HepG2 (cell line): ENCODE measurements at regions not wholly inside any gene's neighbourhood (a gene's known extent, or its start where the extent isn't known, plus 50 kb on each side); places are given as distances from the start of the nearest gene placed in this dataset.
"Not testable (repeated sequence)": the region's sequence is repeated elsewhere in the genome, so short reads cannot be mapped to it uniquely, and the experiment has no call there.

Experiments used
- ATAC-seq: fragments of 200-7000 bp; cut with Tn5 transposase; 3 replicates; pipeline ENCODE4 v1.9.1; 2020; ENCODE audit warnings: mild to moderate bottlenecking, moderate library complexity
- BruUV-seq: library from RNA; stranded (reverse); fragments of 400-500 nt; replicated peaks from 2 replicates; lab custom pipeline; 2021; lab: Mats Ljungman, UMichigan
- CTCF ChIA-PET: fragments of 300-600 bp; formaldehyde crosslinking; extraction: SDS; loops from one replicate; lab custom pipeline; 2021; ENCODE audit warnings: low total read pairs, inconsistent platforms, low intra/inter-chr PET ratio; lab: Yijun Ruan, JAX
- POLR2A ChIA-PET: fragments of 350-600 bp; sonication (Branson Sonifier 250); formaldehyde crosslinking; loops from one replicate; lab custom pipeline; 2020; ENCODE audit warnings: antibody characterized with exemption, inconsistent platforms; lab: Yijun Ruan, JAX
- DNase-seq: peaks from one replicate; pipeline ENCODE4 v3.0.0-alpha.2; 2015; ENCODE audit warnings: low spot score
- FAIRE-seq: peaks from 3 replicates; lab custom pipeline; 2011; peaks lifted over from hg19 to GRCh38; lab: Jason Lieb, UNC
- H2AFZ ChIP-seq: one replicate; pipeline ENCODE4 v1.6.1; 2011; ENCODE audit warnings: low read length, inconsistent platforms
- H3K27ac ChIP-seq: fragments of 300-600 bp; 3 replicates; pipeline ENCODE4 v1.8.0; 2011; ENCODE audit warnings: mixed run types, mild to moderate bottlenecking, mixed read lengths, low read length, inconsistent platforms; ENCODE audit not compliant: insufficient read depth; ENCODE audit errors: extremely low read length
- H3K27me3 ChIP-seq, 2 experiments: fragments of 200-600 bp in 1 of 2; 2 replicates in 1 of 2; 3 replicates in 1 of 2; pipeline versions ENCODE4 v1.6.0 to v1.8.0; 2011; ENCODE audit warnings: low read length in 2 of 2, mild to moderate bottlenecking in 2 of 2, moderate library complexity in 2 of 2, inconsistent platforms in 1 of 2; ENCODE audit not compliant: insufficient read depth in 2 of 2, control insufficient read depth in 1 of 2
- H3K36me3 ChIP-seq, 2 experiments: fragments of 200-600 bp in 1 of 2; replicated peaks in 1 of 2; 2 replicates in 1 of 2; 3 replicates in 1 of 2; pipeline versions ENCODE4 v1.5.1 to v1.8.0; 2011; ENCODE audit warnings: low read length in 2 of 2, inconsistent platforms in 1 of 2; ENCODE audit not compliant: insufficient read depth in 2 of 2, control insufficient read depth in 1 of 2
- H3K4me1 ChIP-seq: 2 replicates; pipeline ENCODE4 v1.5.1; 2012; ENCODE audit warnings: low read length, inconsistent platforms; ENCODE audit not compliant: insufficient read depth
- H3K4me2 ChIP-seq: 2 replicates; pipeline ENCODE4 v1.6.0; 2011; ENCODE audit warnings: low read depth, low read length, inconsistent platforms
- H3K4me3 ChIP-seq, 3 experiments: fragments of 200-600 bp in 1 of 3; sonication (generic), shearing (Covaris generic) in 1 of 3; replicated peaks in 1 of 3; 2 replicates each; pipeline ENCODE4 v1.5.1; 2011 to 2016; ENCODE audit warnings: low read length in 3 of 3, inconsistent platforms in 2 of 3, low read depth in 2 of 3, mild to moderate bottlenecking in 2 of 3, control low read depth in 1 of 3, mixed read lengths in 1 of 3; ENCODE audit not compliant: insufficient read depth in 1 of 3
- H3K79me2 ChIP-seq: one replicate; pipeline ENCODE4 v1.6.1; 2011; ENCODE audit warnings: low read length, inconsistent platforms; ENCODE audit not compliant: insufficient read depth
- H3K9ac ChIP-seq: 2 replicates; pipeline ENCODE4 v1.6.0; 2011; ENCODE audit warnings: mild to moderate bottlenecking, low read depth, low read length, inconsistent platforms; ENCODE audit not compliant: insufficient read depth
- H3K9me3 ChIP-seq: 2 replicates; pipeline ENCODE4 v1.5.1; 2012; ENCODE audit warnings: mild to moderate bottlenecking, low read length
- H4K20me1 ChIP-seq: 2 replicates; pipeline ENCODE4 v1.6.0; 2011; ENCODE audit warnings: inconsistent platforms, mild to moderate bottlenecking, low read length, moderate library complexity; ENCODE audit not compliant: insufficient read depth
- CBX2 ChIP-seq, 2 experiments: fragments of 200-600 bp in 1 of 2; sonication (generic); formaldehyde crosslinking in 1 of 2; IDR thresholded peaks; 2 replicates each; pipeline versions ENCODE4 v1.7.0 to v1.8.1; 2018 to 2022; ENCODE audit warnings: low read depth in 2 of 2, low read length in 1 of 2, mild to moderate bottlenecking in 1 of 2, missing genetic modification reagents in 1 of 2
- JUN ChIP-seq: sonication (generic); formaldehyde crosslinking; IDR thresholded peaks from 2 replicates; pipeline ENCODE4 v1.4.0; 2020; ENCODE audit warnings: mild to moderate bottlenecking, missing genetic modification reagents
- MATR3 ChIP-seq: sonication (generic); formaldehyde crosslinking; IDR thresholded peaks from 2 replicates; pipeline ENCODE4 v1.4.0; 2020; ENCODE audit warnings: missing genetic modification reagents
- MIXL1 ChIP-seq: IDR thresholded peaks from 2 replicates; pipeline ENCODE4 v1.6.1; 2016
- RARG ChIP-seq: sonication (generic); formaldehyde crosslinking; IDR thresholded peaks from 2 replicates; pipeline ENCODE4 v1.4.0; 2020; ENCODE audit warnings: low read depth, mild to moderate bottlenecking, missing genetic modification reagents
- RELA ChIP-seq: sonication (generic); formaldehyde crosslinking; IDR thresholded peaks from 2 replicates; pipeline ENCODE4 v1.4.0; 2020; ENCODE audit warnings: missing genetic modification reagents
- TARDBP ChIP-seq: sonication (generic); formaldehyde crosslinking; IDR thresholded peaks from 2 replicates; pipeline ENCODE4 v1.8.0; 2022; ENCODE audit warnings: mild to moderate bottlenecking, missing genetic modification reagents
- YY1 ChIP-seq: IDR thresholded peaks from 2 replicates; pipeline ENCODE4 v1.6.1; 2011; ENCODE audit warnings: low read length, low read depth, moderate library complexity, mild to moderate bottlenecking; ENCODE audit not compliant: insufficient read depth, insufficient replicate concordance
- ZBTB1 ChIP-seq: sonication (generic); formaldehyde crosslinking; IDR thresholded peaks from 2 replicates; pipeline ENCODE4 v1.4.0; 2020; ENCODE audit warnings: missing genetic modification reagents, borderline replicate concordance
- ZC3H4 ChIP-seq: sonication (generic); formaldehyde crosslinking; IDR thresholded peaks from 2 replicates; pipeline ENCODE4 v1.4.0; 2020; ENCODE audit warnings: missing genetic modification reagents, borderline replicate concordance
- ZNF296 ChIP-seq: sonication (generic); formaldehyde crosslinking; conservative IDR thresholded peaks from 2 replicates; pipeline ENCODE4 v1.5.0; 2020; ENCODE audit warnings: mild to moderate bottlenecking, missing genetic modification reagents
- ZNF446 ChIP-seq: sonication (generic); formaldehyde crosslinking; IDR thresholded peaks from 2 replicates; pipeline ENCODE4 v1.5.0; 2020; ENCODE audit warnings: mild to moderate bottlenecking, missing genetic modification reagents
- ZNF563 ChIP-seq: sonication (generic); formaldehyde crosslinking; IDR thresholded peaks from 2 replicates; pipeline ENCODE4 v1.8.0; 2022; ENCODE audit warnings: mild to moderate bottlenecking, moderate library complexity, missing genetic modification reagents
- ZNF660 ChIP-seq: sonication (generic); formaldehyde crosslinking; IDR thresholded peaks from 2 replicates; pipeline ENCODE4 v1.5.1; 2020; ENCODE audit warnings: mild to moderate bottlenecking, low read depth, missing genetic modification reagents, borderline replicate concordance
- ZNF724P ChIP-seq: sonication (generic); formaldehyde crosslinking; IDR thresholded peaks from 2 replicates; pipeline ENCODE4 v1.8.0; 2022; ENCODE audit warnings: missing genetic modification reagents, borderline replicate concordance
- ZNF766 ChIP-seq: sonication (generic); formaldehyde crosslinking; IDR thresholded peaks from 2 replicates; pipeline ENCODE4 v1.5.0; 2020; ENCODE audit warnings: missing genetic modification reagents, borderline replicate concordance
- ZSCAN12 ChIP-seq: sonication (generic); formaldehyde crosslinking; IDR thresholded peaks from 2 replicates; pipeline ENCODE4 v1.9.0; 2021; ENCODE audit warnings: mild to moderate bottlenecking, missing genetic modification reagents
- WGBS: methylation state at CpG from one replicate; pipeline ENCODE4 v1.1.6; 2017; ENCODE audit warnings: low lambda C conversion rate; 5-methylcytosine and 5-hydroxymethylcytosine counted together
- in situ Hi-C: cut with HindIII; loops from 2 replicates; pipeline ENCODE4 v1.10.0; 2017; ENCODE audit warnings: low pct_unique_long_range_greater_than_20kb; ENCODE audit not compliant: extremely low pct_ligation_motif_present
- intact Hi-C: fragments of 100-400 bp; cut with micrococcal nuclease; formaldehyde crosslinking; loops from one replicate; pipeline ENCODE4 v1.10.0; 2022; ENCODE audit not compliant: unreplicated experiment

DNA sequence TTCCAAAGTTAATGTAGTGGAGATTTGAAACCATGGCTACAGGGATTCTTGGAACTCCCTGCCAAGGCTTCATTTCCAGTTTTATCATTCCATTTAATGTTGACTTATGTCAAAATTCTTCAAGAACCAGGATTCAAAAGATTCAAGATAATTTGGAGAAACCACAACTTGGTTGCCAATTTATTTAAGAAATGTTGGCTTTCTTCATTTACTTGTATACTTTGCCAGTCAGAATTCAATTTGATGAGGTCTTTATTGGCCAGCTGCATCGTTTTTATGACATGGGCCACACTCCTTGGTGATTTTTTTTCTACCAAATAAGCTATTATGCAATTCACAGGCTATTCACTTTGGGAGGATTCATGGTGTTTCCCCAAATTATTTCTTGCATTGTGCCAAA lies 53.1 kb upstream of the RASEF start:
- ATAC-seq = no peak
- H3K27ac ChIP-seq = no peak overlapping the region

DNA sequence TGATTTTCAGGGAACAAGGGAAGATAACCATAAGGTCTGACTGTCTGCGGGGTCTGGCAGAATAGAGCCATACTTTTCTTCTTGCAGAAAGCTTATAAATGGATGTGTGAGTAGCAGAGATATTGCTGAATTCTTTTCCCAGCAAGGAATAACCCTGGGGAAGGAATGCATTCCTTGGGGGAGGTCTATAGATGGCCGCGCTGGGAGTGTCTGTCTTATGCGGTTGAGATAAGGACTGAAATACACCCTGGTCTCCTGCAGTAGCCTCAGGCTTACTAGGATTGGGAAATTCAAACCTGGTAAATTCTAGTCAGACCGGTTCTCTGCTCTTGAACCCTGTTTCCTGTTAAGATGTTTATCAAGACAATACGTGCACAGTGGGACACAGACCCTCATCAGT lies 50.5 kb upstream of the RASEF start:
- POLR2A ChIA-PET, intact Hi-C loops, H3K4me3 ChIP-seq, H3K4me2 ChIP-seq, H3K9me3 ChIP-seq, BruUV-seq, CTCF ChIA-PET, H3K36me3 ChIP-seq, H3K4me1 ChIP-seq, H2AFZ ChIP-seq, DNase-seq, H3K9ac ChIP-seq, FAIRE-seq, in situ Hi-C loops, H3K27me3 ChIP-seq, H3K79me2 ChIP-seq, H3K27ac ChIP-seq, H4K20me1 ChIP-seq, ATAC-seq: not testable (repeated sequence)
- 49% methylated on average over 6 of the region's 6 CpGs for WGBS

More for the DNA sequence above, 53.1 kb upstream of the RASEF start:
- TF ChIP-seq RELA (CRISPR knock-in tag) (no peak), YY1 (no peak), ZNF766 (CRISPR knock-in tag) (no peak), ZNF446 (CRISPR knock-in tag) (no peak), ZC3H4 (CRISPR knock-in tag) (no peak), MATR3 (CRISPR knock-in tag) (no peak), JUN (CRISPR knock-in tag) (no peak), ZBTB1 (CRISPR knock-in tag) (no peak), ZNF660 (CRISPR knock-in tag) (no peak), MIXL1 (CRISPR knock-in tag) (no peak), RARG (CRISPR knock-in tag) (no peak), ZNF296 (CRISPR knock-in tag) (no peak), CBX2 (IDR thresholded peaks at IDR 0.05; ENCODE audit: low read depth, low read length) (no peak), CBX2 (CRISPR knock-in tag; IDR thresholded peaks at IDR 0.05; ENCODE audit: low read depth) (no peak), ZSCAN12 (no peak), ZNF563 (CRISPR knock-in tag) (no peak), TARDBP (CRISPR knock-in tag) (no peak), ZNF724P (CRISPR knock-in tag) (no peak)
- Histone ChIP-seq H2AFZ (no peak overlapping the region), H3K36me3 (no peaks in the 10 kb centered on the region), H3K9me3 (no peaks in the 10 kb centered on the region), H3K4me2 (no peak overlapping the region), H3K4me3 (no peak overlapping the region), H3K79me2 (no peaks in the 10 kb centered on the region), H4K20me1 (no peaks in the 10 kb centered on the region), H3K27me3 (no peaks in the 10 kb centered on the region), H3K9ac (no peak overlapping the region), H3K4me1 (peaks cover 10% of the 10 kb centered on the region)
- DNase-seq (no peak), FAIRE-seq (no peak)
- WGBS = 0% methylated on average over 1 of the region's 1 CpG
- POLR2A ChIA-PET = no interaction called here
- BruUV-seq = no TSS peak
- CTCF ChIA-PET = no interaction called here
- intact Hi-C loops = no loop called here
- in situ Hi-C loops = no loop called here
